ENCODE measurements at regions not wholly inside any gene's neighbourhood (a gene's known extent, or its start where the extent isn't known, plus 50 kb on each side); places are given as distances from the start of the nearest gene placed in this dataset.
"Not testable (repeated sequence)": the region's sequence is repeated elsewhere in the genome, so short reads cannot be mapped to it uniquely, and the experiment has no call there.

- intact Hi-C loops (cut with micrococcal nuclease) = no loop called here
Observed at GRCh38 chr12:20155374-20155773, 213.0 kb upstream of the PDE3A start.

- intact Hi-C loops (cut with micrococcal nuclease) = not testable (repeated sequence)
Observed at GRCh38 chr12:20160899-20161298, 207.4 kb upstream of the PDE3A start.

GRCh38 chr12:20174528-20175175 lies 193.7 kb upstream of the PDE3A start:
- intact Hi-C loops (cut with micrococcal nuclease) = no loop called here

- intact Hi-C loops (cut with micrococcal nuclease) = no loop called here
Observed at GRCh38 chr12:20175704-20176388, 192.5 kb upstream of the PDE3A start.

- intact Hi-C loops (cut with micrococcal nuclease) = no loop called here
Observed at GRCh38 chr12:20181416-20182180, 186.7 kb upstream of the PDE3A start.

- intact Hi-C loops (cut with micrococcal nuclease) = no loop called here
Observed at GRCh38 chr12:20183563-20183962, 184.8 kb upstream of the PDE3A start.

- intact Hi-C loops (cut with micrococcal nuclease) = no loop called here
Observed at GRCh38 chr12:20184514-20184913, 183.8 kb upstream of the PDE3A start.

GRCh38 chr12:20187456-20187855 lies 180.9 kb upstream of the PDE3A start:
- intact Hi-C loops (cut with micrococcal nuclease) = no loop called here

- intact Hi-C loops (cut with micrococcal nuclease) = no loop called here
Observed at GRCh38 chr12:20188930-20189653, 179.2 kb upstream of the PDE3A start.

- intact Hi-C loops (cut with micrococcal nuclease) = no loop called here
Observed at GRCh38 chr12:20189767-20190166, 178.6 kb upstream of the PDE3A start.

GRCh38 chr12:20194171-20194570 lies 174.2 kb upstream of the PDE3A start:
- intact Hi-C loops (cut with micrococcal nuclease) = no loop called here

GRCh38 chr12:20196767-20197166 lies 171.6 kb upstream of the PDE3A start:
- intact Hi-C loops (cut with micrococcal nuclease) = no loop called here

GRCh38 chr12:20197411-20197810 lies 170.9 kb upstream of the PDE3A start:
- intact Hi-C loops (cut with micrococcal nuclease) = no loop called here

- intact Hi-C loops (cut with micrococcal nuclease) = no loop called here
Observed at GRCh38 chr12:20199780-20200179, 168.6 kb upstream of the PDE3A start.

GRCh38 chr12:20201733-20202132 lies 166.6 kb upstream of the PDE3A start:
- intact Hi-C loops (cut with micrococcal nuclease) = no loop called here

- intact Hi-C loops (cut with micrococcal nuclease) = no loop called here
Observed at GRCh38 chr12:20205854-20206253, 162.5 kb upstream of the PDE3A start.

- intact Hi-C loops (cut with micrococcal nuclease) = no loop called here
Observed at GRCh38 chr12:20206410-20206809, 161.9 kb upstream of the PDE3A start.

GRCh38 chr12:20210621-20211215 lies 157.6 kb upstream of the PDE3A start:
- intact Hi-C loops (cut with micrococcal nuclease) = no loop called here

- intact Hi-C loops (cut with micrococcal nuclease) = no loop called here
Observed at GRCh38 chr12:20211541-20211940, 156.8 kb upstream of the PDE3A start.

GRCh38 chr12:20211981-20212421 lies 156.3 kb upstream of the PDE3A start:
- intact Hi-C loops (cut with micrococcal nuclease) = no loop called here

Measured in T-helper 2 cell treated with Interferon-gamma antibody and Interleukin-4, amounts not matched to agents 100 ng/mL and 5 ng/mL, for 36 hours (primary cell).